Adrenal gland (tissue), 5 donors: ENCODE measurements at regions not wholly inside any gene's neighbourhood (a gene's known extent, or its start where the extent isn't known, plus 50 kb on each side); places are given as distances from the start of the nearest gene placed in this dataset.

Experiments
- CTCF ChIP-seq, 6 experiments: fragments of 450-650 bp in 4 of 6; fragments of 200-600 bp in 2 of 6; sonication (generic) in 1 of 6; IDR thresholded peaks; 1 replicate in 5 of 6; 2 replicates in 1 of 6; pipeline versions ENCODE4 v1.5.1 to v1.8.0; 2016 to 2021; ENCODE audit warnings: antibody characterized with exemption in 6 of 6, mild to moderate bottlenecking in 2 of 6, moderate library complexity in 1 of 6
- POLR2A ChIP-seq, 2 donors: fragments of 450-650 bp; IDR thresholded peaks; one replicate each; pipeline ENCODE4 v1.6.1; 2017; ENCODE audit warnings: antibody characterized with exemption in 2 of 2, mild to moderate bottlenecking in 2 of 2, moderate library complexity in 1 of 2
- donor health status: DM: no; HTN: no; CAD: no.

GRCh38 chr17:83187782-83188311 lies 108.4 kb downstream of the METRNL start:
- TF ChIP-seq CTCF (IDR thresholded peaks at IDR 0.05) (no peak), POLR2A (IDR thresholded peaks at IDR 0.05) (no peak)
